ENCODE measurements at regions not wholly inside any gene's neighbourhood (a gene's known extent, or its start where the extent isn't known, plus 50 kb on each side); places are given as distances from the start of the nearest gene placed in this dataset.
"Not testable (repeated sequence)": the region's sequence is repeated elsewhere in the genome, so short reads cannot be mapped to it uniquely, and the experiment has no call there.

DNA sequence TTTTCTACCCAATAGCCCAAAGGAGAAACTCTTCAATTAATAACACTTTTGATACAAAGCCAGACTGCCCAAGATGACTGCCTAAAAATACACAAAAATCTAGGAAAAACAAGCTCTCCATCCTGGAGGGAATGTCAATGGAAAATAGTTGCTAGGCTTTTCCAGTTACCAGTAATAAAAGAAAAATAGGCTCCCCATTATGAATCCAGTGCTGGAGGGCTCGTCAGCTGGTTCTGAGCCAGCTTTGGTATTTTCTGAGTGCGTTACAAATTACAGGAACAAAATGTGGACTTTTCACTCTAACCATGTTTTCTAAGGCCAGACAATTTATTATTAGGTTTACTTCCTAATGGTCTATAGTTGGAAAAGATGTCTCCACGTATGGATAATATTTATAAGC is 414.5 kb downstream of the ACTL7B start:
- no peak for TF ChIP-seq CTCF (conservative IDR thresholded peaks at IDR 0.05)
- H3K27ac ChIP-seq: no peak overlapping the region

DNA sequence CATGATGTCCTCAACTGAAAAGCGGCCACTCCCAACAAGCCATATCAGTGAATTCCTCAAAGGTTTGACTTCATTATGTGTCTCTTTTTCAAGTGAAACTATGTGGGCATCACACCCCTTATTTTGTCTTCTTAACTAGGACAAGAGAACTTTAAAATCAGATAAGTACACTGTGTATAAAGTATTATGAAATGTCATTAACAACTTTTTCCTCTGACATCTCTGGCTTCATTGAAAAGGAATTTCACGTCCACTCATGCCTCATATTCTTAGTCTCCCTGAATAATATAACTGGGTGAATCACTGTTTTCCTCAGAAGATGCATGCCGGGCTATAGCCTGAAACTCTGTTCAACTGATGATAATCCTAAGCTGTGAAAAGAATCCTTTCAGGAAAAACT is 415.8 kb downstream of the ACTL7B start:
- no peak for TF ChIP-seq CTCF (conservative IDR thresholded peaks at IDR 0.05)
- no peak overlapping the region for H3K27ac ChIP-seq

- no peak overlapping the region for H3K27ac ChIP-seq
- TF ChIP-seq CTCF (conservative IDR thresholded peaks at IDR 0.05): no peak
These were observed 418.1 kb downstream of the ACTL7B start for GRCh38 chr9:108437656-108438055.

DNA sequence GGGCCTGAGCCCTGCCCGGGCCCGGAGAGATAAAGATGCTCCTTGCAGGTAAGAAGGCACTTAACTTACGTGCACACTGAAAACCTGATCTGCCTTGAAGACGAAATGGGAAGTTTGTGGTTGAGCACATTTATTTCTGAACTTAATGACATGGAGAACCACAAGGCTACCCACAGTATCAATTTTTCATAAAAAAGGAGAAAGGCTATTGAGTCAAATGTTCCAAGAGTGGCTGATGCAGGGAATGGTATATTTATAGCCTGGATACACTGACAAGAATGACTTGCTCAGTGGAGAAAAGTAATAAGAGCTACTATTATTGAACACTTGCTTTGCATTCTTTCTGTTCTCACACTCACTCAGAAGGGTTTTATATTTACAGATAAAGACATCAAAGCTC is 419.3 kb downstream of the ACTL7B start:
- no peak for TF ChIP-seq CTCF (conservative IDR thresholded peaks at IDR 0.05)
- H3K27ac ChIP-seq: no peak overlapping the region

- H3K27ac ChIP-seq: no peak overlapping the region
- no peak for TF ChIP-seq CTCF (conservative IDR thresholded peaks at IDR 0.05)
These were observed 421.3 kb downstream of the ACTL7B start for GRCh38 chr9:108434502-108434901.

GRCh38 chr9:108434036-108434435 is 421.8 kb downstream of the ACTL7B start:
- TF ChIP-seq CTCF (conservative IDR thresholded peaks at IDR 0.05): peak; percentile 52
- H3K27ac ChIP-seq: no peak overlapping the region

- no peak overlapping the region for H3K27ac ChIP-seq
- TF ChIP-seq CTCF (conservative IDR thresholded peaks at IDR 0.05): no peak
These were observed 425.1 kb downstream of the ACTL7B start for GRCh38 chr9:108430655-108431054.

DNA sequence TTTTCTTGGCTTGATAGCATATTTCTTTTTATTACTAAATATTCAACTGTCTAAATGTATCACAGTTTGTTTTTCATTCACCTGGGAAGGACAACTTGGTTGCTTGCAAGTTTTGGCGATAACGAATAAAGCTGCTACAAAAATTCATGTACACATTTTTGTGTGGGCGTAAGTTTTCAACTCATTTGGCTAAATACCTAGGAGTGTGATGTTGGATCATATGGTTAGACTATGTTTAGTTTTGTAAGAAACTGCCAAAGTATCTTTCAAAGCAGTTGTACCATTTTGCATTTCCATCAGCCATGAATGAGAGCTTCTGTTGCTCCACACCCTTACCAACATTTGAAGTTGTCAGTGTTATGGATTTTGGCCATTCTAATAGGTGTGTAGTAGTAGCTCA is 428.0 kb downstream of the ACTL7B start:
- H3K27ac ChIP-seq: no peak overlapping the region

GRCh38 chr9:108426421-108426940 is 429.3 kb downstream of the ACTL7B start:
- H3K27ac ChIP-seq: not testable (repeated sequence)

More for the DNA sequence above, 428.0 kb downstream of the ACTL7B start:
- no peak for TF ChIP-seq CTCF (conservative IDR thresholded peaks at IDR 0.05)
